CD4-positive, alpha-beta T cell (primary cell): ENCODE measurements at regions not wholly inside any gene's neighbourhood (a gene's known extent, or its start where the extent isn't known, plus 50 kb on each side); places are given as distances from the start of the nearest gene placed in this dataset.
A peak's percentile ranks its signal among the peaks of the same experiment; 100 is the strongest.

Source experiments
- ATAC-seq: fragments of 200-7000 bp; cut with Tn5 transposase; one replicate; pipeline ENCODE4 v1.10.0; 2022; ENCODE audit warnings: mild to moderate bottlenecking; ENCODE audit not compliant: poor library complexity
- CTCF ChIA-PET: fragments of 350-600 bp; sonication (Branson Sonifier 250); formaldehyde crosslinking; loops from one replicate; lab custom pipeline; 2021; ENCODE audit warnings: antibody characterized with exemption, inconsistent platforms; lab: Charles Lee
- POLR2A ChIA-PET: fragments of 350-600 bp; sonication (Branson Sonifier 250); formaldehyde crosslinking; loops from one replicate; lab custom pipeline; 2021; ENCODE audit warnings: antibody characterized with exemption, inconsistent platforms; lab: Charles Lee
- DNase-seq, 14 experiments: peaks; one replicate each; pipeline ENCODE4 v3.0.0-alpha.2; 2013 to 2020; ENCODE audit warnings: mixed read lengths in 2 of 14
- H3K27ac ChIP-seq, 2 donors: one replicate each; pipeline versions ENCODE4 v1.5.1 to v1.7.0; 2013; ENCODE audit warnings: low read length in 2 of 2, low read depth in 1 of 2, mild to moderate bottlenecking in 1 of 2
- H3K27me3 ChIP-seq, 2 experiments: 1 replicate in 1 of 2; 2 replicates in 1 of 2; pipeline versions ENCODE4 v1.6.1 to v1.7.0; 2013; ENCODE audit warnings: low read length in 2 of 2, control low read depth in 1 of 2, mild to moderate bottlenecking in 1 of 2, moderate library complexity in 1 of 2; ENCODE audit not compliant: insufficient read depth in 2 of 2, control insufficient read depth in 1 of 2
- H3K36me3 ChIP-seq: one replicate; pipeline ENCODE4 v1.6.1; 2013; ENCODE audit warnings: low read length, control low read depth; ENCODE audit not compliant: insufficient read depth
- H3K4me1 ChIP-seq: one replicate; pipeline ENCODE4 v1.6.1; 2013; ENCODE audit warnings: low read length, control low read depth; ENCODE audit not compliant: insufficient read depth
- H3K4me3 ChIP-seq: one replicate; pipeline ENCODE4 v1.5.1; 2013; ENCODE audit warnings: mild to moderate bottlenecking, low read length, moderate library complexity
- H3K9me3 ChIP-seq, 2 experiments: 1 replicate in 1 of 2; 2 replicates in 1 of 2; pipeline versions ENCODE4 v1.6.1 to v1.7.0; 2013; ENCODE audit warnings: low read length in 2 of 2, mild to moderate bottlenecking in 2 of 2, control low read depth in 1 of 2, moderate library complexity in 1 of 2; ENCODE audit not compliant: control insufficient read depth in 1 of 2, insufficient read depth in 1 of 2
- H3K27ac Mint-ChIP-seq: one replicate; pipeline ENCODE4 v1.8.0; 2020; ENCODE audit warnings: mixed read lengths
- H3K27me3 Mint-ChIP-seq: one replicate; pipeline ENCODE4 v1.8.0; 2021; ENCODE audit warnings: mixed read lengths
- H3K36me3 Mint-ChIP-seq: one replicate; pipeline ENCODE4 v1.8.0; 2021; ENCODE audit warnings: low read depth, mixed read lengths
- H3K4me1 Mint-ChIP-seq: one replicate; pipeline ENCODE4 v1.8.0; 2021; ENCODE audit warnings: low read depth, mixed read lengths
- H3K4me3 Mint-ChIP-seq: one replicate; pipeline ENCODE4 v1.8.0; 2020; ENCODE audit warnings: mild to moderate bottlenecking, mixed read lengths
- H3K9me3 Mint-ChIP-seq: one replicate; pipeline ENCODE4 v1.8.0; 2020; ENCODE audit warnings: mixed read lengths
- CTCF ChIP-seq: fragments of 200-600 bp; IDR thresholded peaks from one replicate; pipeline ENCODE4 v1.8.0; 2022; ENCODE audit warnings: antibody characterized with exemption, mild to moderate bottlenecking
- intact Hi-C, 2 experiments: fragments of 100-400 bp; cut with DNase I in 1 of 2; cut with micrococcal nuclease in 1 of 2; formaldehyde crosslinking; loops; one replicate each; pipeline versions ENCODE4 v1.15.1 to v1.9.0; 2023 to 2025; cut with DNase I, micrococcal nuclease

GRCh38 chr6:137798846-137799245 lies 68.2 kb upstream of the TNFAIP3 start:
- CTCF ChIA-PET: interaction anchor here (0.8 to 3.7 kb wide), 21 partner anchors 11 to 177 kb away, joined by 3 to 52 read pairs (median 5); partner anchors contain the start of gene TNFAIP3
- Histone ChIP-seq H3K4me1 (peaks cover 36% of the 10 kb centered on the region), H3K36me3 (no peaks in the 10 kb centered on the region), H3K4me3 (no peak overlapping the region), H3K27me3 (no peaks in the 10 kb centered on the region), H3K9me3 (no peaks in the 10 kb centered on the region), H3K27ac (no peak overlapping the region)
- Mint-ChIP-seq H3K9me3 (no peaks in the 10 kb centered on the region), H3K4me3 (peak overlapping the region; percentile 27), H3K36me3 (no peaks in the 10 kb centered on the region), H3K27me3 (no peaks in the 10 kb centered on the region), H3K4me1 (peaks cover 76% of the 10 kb centered on the region), H3K27ac (peak overlapping the region; percentile 78)
- TF ChIP-seq CTCF: no peak
- ATAC-seq: peak; percentile 55
- DNase-seq: peak in 7 of 14 experiments; percentile 25 to 73 (median 42)
- POLR2A ChIA-PET: interaction anchor here (0.7 to 4.2 kb wide), 11 partner anchors 13 to 146 kb away, joined by 3 to 141 read pairs (median 5); partner anchors contain the start of gene TNFAIP3
- intact Hi-C loops: loop anchor here (2.0 kb wide), 3 partner anchors 92 to 176 kb away; no protein-coding TSS in a partner anchor

GRCh38 chr6:137799950-137800568 lies 67.0 kb upstream of the TNFAIP3 start:
- H3K27me3 Mint-ChIP-seq: no peaks in the 10 kb centered on the region
- H3K27ac Mint-ChIP-seq: peak overlapping the region; percentile 78
- no peaks in the 10 kb centered on the region for H3K36me3 ChIP-seq
- H3K4me1 Mint-ChIP-seq: peaks cover 76% of the 10 kb centered on the region
- peaks cover 24% of the 10 kb centered on the region for H3K4me1 ChIP-seq
- no peaks in the 10 kb centered on the region for H3K9me3 Mint-ChIP-seq
- no peaks in the 10 kb centered on the region for H3K9me3 ChIP-seq
- peak in 13 of 14 experiments; percentile 22 to 92 (median 57) for DNase-seq
- no peak overlapping the region for H3K4me3 ChIP-seq
- peak; percentile 79 for TF ChIP-seq CTCF
- POLR2A ChIA-PET: interaction anchor here (0.7 to 4.2 kb wide), 13 partner anchors 11 to 175 kb away, joined by 4 to 141 read pairs (median 5); partner anchors contain the start of gene TNFAIP3
- H3K36me3 Mint-ChIP-seq: no peaks in the 10 kb centered on the region
- ATAC-seq: peak; percentile 82
- CTCF ChIA-PET: interaction anchor here (0.6 to 3.7 kb wide), 23 partner anchors 9 to 1077 kb away, joined by 3 to 52 read pairs (median 5); partner anchors contain the start of gene TNFAIP3
- no peak overlapping the region for H3K27ac ChIP-seq
- H3K4me3 Mint-ChIP-seq: peak overlapping the region; percentile 14
- intact Hi-C loops: loop anchor here (1.0 to 10.0 kb wide), 8 partner anchors 23 to 175 kb away; no protein-coding TSS in a partner anchor
- no peaks in the 10 kb centered on the region for H3K27me3 ChIP-seq

GRCh38 chr6:137800762-137801161 lies 66.3 kb upstream of the TNFAIP3 start:
- peaks cover 76% of the 10 kb centered on the region for H3K4me1 Mint-ChIP-seq

More at GRCh38 chr6:137800762-137801161, 66.3 kb upstream of the TNFAIP3 start:
- no peak overlapping the region for H3K4me3 ChIP-seq
- H3K27ac ChIP-seq: no peak overlapping the region
- intact Hi-C loops: loop anchor here (1.0 to 10.0 kb wide), 5 partner anchors 23 to 174 kb away; no protein-coding TSS in a partner anchor
- no peaks in the 10 kb centered on the region for H3K27me3 ChIP-seq
- DNase-seq: no peak
- POLR2A ChIA-PET: interaction anchor here (2.4 to 4.2 kb wide), 2 partner anchors 69 to 85 kb away, joined by 6 to 141 read pairs; partner anchors contain the start of gene TNFAIP3
- H3K36me3 ChIP-seq: no peaks in the 10 kb centered on the region
- no peak overlapping the region for H3K4me3 Mint-ChIP-seq
- CTCF ChIA-PET: interaction anchor here (1.7 to 3.2 kb wide), 3 partner anchors 11 to 92 kb away, joined by 3 to 35 read pairs (median 11); no protein-coding TSS in a partner anchor
- peak overlapping the region; percentile 78 for H3K27ac Mint-ChIP-seq
- H3K27me3 Mint-ChIP-seq: no peaks in the 10 kb centered on the region
- peaks cover 24% of the 10 kb centered on the region for H3K4me1 ChIP-seq
- H3K9me3 ChIP-seq: no peaks in the 10 kb centered on the region
- ATAC-seq: no peak
- no peaks in the 10 kb centered on the region for H3K9me3 Mint-ChIP-seq
- H3K36me3 Mint-ChIP-seq: no peaks in the 10 kb centered on the region
- TF ChIP-seq CTCF: no peak
